Neural cell (in vitro differentiated cells): ENCODE measurements at regions not wholly inside any gene's neighbourhood (a gene's known extent, or its start where the extent isn't known, plus 50 kb on each side); places are given as distances from the start of the nearest gene placed in this dataset.

ENCODE experiments used
- CTCF ChIP-seq: fragments of 450-650 bp; IDR thresholded peaks from 2 replicates; pipeline ENCODE4 v1.5.1; 2014; ENCODE audit warnings: antibody characterized with exemption, mild to moderate bottlenecking, moderate library complexity; ENCODE audit not compliant: poor library complexity, severe bottlenecking
- EZH2 ChIP-seq: fragments of 200-600, 300-800 bp; shearing (Covaris generic), sonication (generic); IDR thresholded peaks from 2 replicates; pipeline ENCODE4 v1.6.1; 2014; ENCODE audit warnings: antibody characterized with exemption, low read length, borderline replicate concordance, mild to moderate bottlenecking; ENCODE audit not compliant: insufficient read depth, poor library complexity, severe bottlenecking
- MXI1 ChIP-seq: fragments of 450-650 bp; conservative IDR thresholded peaks from 2 replicates; pipeline ENCODE4 v1.6.1; 2014; ENCODE audit warnings: antibody characterized with exemption, mild to moderate bottlenecking; ENCODE audit not compliant: poor library complexity, severe bottlenecking
- POLR2AphosphoS5 ChIP-seq: IDR thresholded peaks from 2 replicates; pipeline ENCODE4 v1.6.1; 2012
- RAD21 ChIP-seq: fragments of 450-650 bp; conservative IDR thresholded peaks from 2 replicates; pipeline ENCODE4 v1.6.1; 2014; ENCODE audit warnings: antibody characterized with exemption, mild to moderate bottlenecking, moderate library complexity
- SMC3 ChIP-seq: fragments of 450-650 bp; conservative IDR thresholded peaks from 2 replicates; pipeline ENCODE4 v1.6.1; 2014; ENCODE audit warnings: antibody characterized with exemption, mild to moderate bottlenecking, moderate library complexity; ENCODE audit not compliant: poor library complexity
- TAF1 ChIP-seq: IDR thresholded peaks from 2 replicates; pipeline ENCODE4 v1.6.1; 2012; ENCODE audit warnings: low read depth

- TF ChIP-seq RAD21 (no peak), CTCF (no peak), SMC3 (no peak), EZH2 (no peak), MXI1 (no peak), POLR2AphosphoS5 (no peak), TAF1 (no peak)
Observed at GRCh38 chr3:165459111-165459510, 262.9 kb upstream of the SLITRK3 start.
